ENCODE measurements at regions not wholly inside any gene's neighbourhood (a gene's known extent, or its start where the extent isn't known, plus 50 kb on each side); places are given as distances from the start of the nearest gene placed in this dataset.

DNA sequence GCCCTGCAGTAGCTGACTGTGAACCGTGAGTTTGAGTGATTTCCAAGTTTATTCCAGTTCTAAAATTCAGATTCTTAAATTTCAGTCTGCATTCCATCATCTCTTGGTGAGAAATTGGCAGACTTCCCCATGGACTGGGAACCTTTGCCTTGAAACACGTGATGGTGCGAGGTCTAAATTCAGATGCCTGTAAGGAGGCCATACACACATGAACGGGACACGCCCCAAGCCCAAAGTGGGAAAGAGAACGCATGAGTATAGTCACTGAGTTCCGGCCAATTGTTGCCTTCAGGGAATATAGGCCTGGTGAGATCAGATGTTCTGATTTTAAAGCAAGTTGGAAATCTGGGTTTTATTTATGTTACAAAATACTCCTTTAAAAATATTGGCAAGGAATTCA is 1084.4 kb upstream of the WWC1 start:
- no peak overlapping the region for H3K9ac ChIP-seq
- WGBS, 2 experiments (ENCODE audit: low coverage in 1 of 2, low lambda C conversion rate in 2 of 2, missing lambda C conversion rate in 2 of 2): 2 to 5% methylated on average over 7 of the region's 7 CpGs
- no peaks in the 10 kb centered on the region for H3K4me1 ChIP-seq (ENCODE audit: insufficient read depth)
- in situ Hi-C loops (cut with MboI): no loop called here
- DNase-seq: no peak
- no peaks in the 10 kb centered on the region for H3F3A ChIP-seq (ENCODE audit: insufficient read depth)
- H3K4me2 ChIP-seq (ENCODE audit: unreplicated experiment): no peak overlapping the region
- H3K9me3 ChIP-seq (ENCODE audit: low read depth): no peaks in the 10 kb centered on the region
- H3K36me3 ChIP-seq (ENCODE audit: low read depth): no peaks in the 10 kb centered on the region
- no peaks in the 10 kb centered on the region for H4K20me1 ChIP-seq (ENCODE audit: insufficient read depth)
- no peak overlapping the region for H2AFZ ChIP-seq
- H3K79me2 ChIP-seq (ENCODE audit: insufficient read depth): no peaks in the 10 kb centered on the region
- H3K27me3 ChIP-seq (replicated peaks; ENCODE audit: insufficient read depth): no peaks in the 10 kb centered on the region
- no peak overlapping the region for H3K4me3 ChIP-seq
- H3K9me2 ChIP-seq (ENCODE audit: insufficient read depth): no peaks in the 10 kb centered on the region
- TF ChIP-seq EZH2phosphoT487 (IDR thresholded peaks at IDR 0.05; ENCODE audit: insufficient read depth, low read depth) (no peak), EZH2 (IDR thresholded peaks at IDR 0.05; ENCODE audit: insufficient read depth, poor library complexity, severe bottlenecking) (no peak)
- no peak overlapping the region for H3K27ac ChIP-seq

DNA sequence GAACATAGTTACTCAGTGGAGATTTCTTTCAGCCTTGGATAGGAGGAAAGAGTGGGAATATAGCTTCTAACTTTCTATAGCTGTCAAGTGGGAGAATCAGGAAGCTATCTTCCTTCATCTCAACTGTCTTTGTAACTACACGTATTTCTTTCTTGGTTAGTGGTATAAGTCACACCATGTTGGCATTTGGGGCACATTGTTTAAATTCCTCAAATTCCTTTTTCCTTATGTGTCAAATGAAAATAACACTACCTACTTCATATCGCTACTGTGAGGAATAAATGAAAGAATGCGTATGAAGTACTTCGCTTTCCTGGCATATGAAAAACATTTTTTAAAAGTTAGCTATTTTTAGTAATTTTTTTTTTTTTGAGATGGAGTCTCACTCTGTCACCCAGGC is 1082.5 kb upstream of the WWC1 start:
- H3K9ac ChIP-seq: no peak overlapping the region
- 43 to 53% methylated on average over 4 of the region's 4 CpGs for WGBS, 2 experiments (ENCODE audit: low coverage in 1 of 2, low lambda C conversion rate in 2 of 2, missing lambda C conversion rate in 2 of 2)
- no peaks in the 10 kb centered on the region for H3F3A ChIP-seq (ENCODE audit: insufficient read depth)
- no peaks in the 10 kb centered on the region for H3K79me2 ChIP-seq (ENCODE audit: insufficient read depth)
- DNase-seq: no peak
- in situ Hi-C loops (cut with MboI): no loop called here
- no peaks in the 10 kb centered on the region for H3K9me3 ChIP-seq (ENCODE audit: low read depth)
- no peak for TF ChIP-seq EZH2 (IDR thresholded peaks at IDR 0.05; ENCODE audit: insufficient read depth, poor library complexity, severe bottlenecking)
- no peak for TF ChIP-seq EZH2phosphoT487 (IDR thresholded peaks at IDR 0.05; ENCODE audit: insufficient read depth, low read depth)
- H4K20me1 ChIP-seq (ENCODE audit: insufficient read depth): no peaks in the 10 kb centered on the region
- no peak overlapping the region for H2AFZ ChIP-seq
- H3K4me1 ChIP-seq (ENCODE audit: insufficient read depth): no peaks in the 10 kb centered on the region
- H3K4me3 ChIP-seq: no peak overlapping the region
- H3K36me3 ChIP-seq (ENCODE audit: low read depth): no peaks in the 10 kb centered on the region
- H3K27me3 ChIP-seq (replicated peaks; ENCODE audit: insufficient read depth): no peaks in the 10 kb centered on the region
- no peaks in the 10 kb centered on the region for H3K9me2 ChIP-seq (ENCODE audit: insufficient read depth)
- H3K27ac ChIP-seq: no peak overlapping the region
- H3K4me2 ChIP-seq (ENCODE audit: unreplicated experiment): no peak overlapping the region

DNA sequence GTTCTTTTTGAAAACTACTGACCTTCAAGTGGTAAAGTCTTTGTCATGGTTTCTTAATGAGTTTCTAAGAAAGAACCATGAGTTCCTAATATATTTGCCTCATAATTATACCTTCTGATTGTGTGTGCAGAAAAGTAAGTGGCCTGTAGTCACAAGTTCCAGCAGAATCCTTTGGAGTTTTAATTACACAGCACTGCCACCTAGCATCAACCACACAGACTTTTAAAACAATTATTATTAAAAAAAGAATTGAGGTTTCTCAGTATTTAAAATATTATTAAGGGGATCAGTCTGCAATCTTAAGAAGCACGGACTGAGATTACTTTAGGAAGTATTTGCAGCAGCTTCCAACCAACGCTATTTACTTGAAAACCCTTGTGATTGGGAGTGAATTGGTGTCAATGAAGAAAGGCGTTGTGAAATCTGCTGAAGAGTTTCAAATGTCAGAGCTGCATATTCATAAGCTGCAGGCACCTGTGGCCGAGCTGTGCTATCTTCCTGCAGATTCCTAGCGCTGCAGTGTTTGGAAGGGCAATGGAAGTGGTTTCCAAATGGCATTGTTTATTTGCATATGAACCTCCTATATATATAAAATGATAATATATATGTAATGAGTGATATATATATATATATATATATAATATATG is 1074.2 kb upstream of the WWC1 start:
- Histone ChIP-seq H3K27ac (no peak overlapping the region), H3K4me3 (no peak overlapping the region), H3K9me2 (ENCODE audit: insufficient read depth) (no peaks in the 10 kb centered on the region), H3K79me2 (ENCODE audit: insufficient read depth) (no peaks in the 10 kb centered on the region), H3K9ac (no peak overlapping the region), H4K20me1 (ENCODE audit: insufficient read depth) (no peaks in the 10 kb centered on the region), H3K27me3 (replicated peaks; ENCODE audit: insufficient read depth) (no peaks in the 10 kb centered on the region), H3K4me1 (ENCODE audit: insufficient read depth) (no peaks in the 10 kb centered on the region), H3K36me3 (ENCODE audit: low read depth) (no peaks in the 10 kb centered on the region), H3K4me2 (ENCODE audit: unreplicated experiment) (no peak overlapping the region), H3F3A (ENCODE audit: insufficient read depth) (no peaks in the 10 kb centered on the region), H3K9me3 (ENCODE audit: low read depth) (no peaks in the 10 kb centered on the region), H2AFZ (no peak overlapping the region)
- no peak for TF ChIP-seq EZH2phosphoT487 (IDR thresholded peaks at IDR 0.05; ENCODE audit: insufficient read depth, low read depth)
- no peak for TF ChIP-seq EZH2 (IDR thresholded peaks at IDR 0.05; ENCODE audit: insufficient read depth, poor library complexity, severe bottlenecking)
- WGBS, 2 experiments (ENCODE audit: low coverage in 1 of 2, low lambda C conversion rate in 2 of 2, missing lambda C conversion rate in 2 of 2): 6 to 8% methylated on average over 5 of the region's 5 CpGs
- in situ Hi-C loops (cut with MboI): no loop called here
- DNase-seq: no peak

DNA sequence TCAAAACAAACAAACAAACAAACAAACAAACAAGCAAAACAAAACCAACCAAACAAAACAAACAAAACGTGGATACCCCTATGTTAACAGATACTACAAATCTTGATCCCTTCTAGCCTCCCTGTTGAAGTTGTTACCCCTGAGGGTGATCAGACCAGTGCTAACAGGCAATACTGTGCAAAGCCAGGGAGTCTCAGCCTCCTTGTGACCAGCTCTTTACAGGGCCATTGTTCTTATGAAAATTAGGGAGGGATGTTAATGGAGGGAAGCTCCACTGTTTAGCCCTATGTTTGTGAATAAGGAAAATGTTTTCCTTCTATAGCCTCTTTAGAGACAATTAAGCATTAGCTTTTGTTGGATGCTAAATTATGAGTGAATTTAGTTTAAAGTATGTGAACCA is 1072.1 kb upstream of the WWC1 start:
- Histone ChIP-seq H3K4me1 (ENCODE audit: insufficient read depth) (no peaks in the 10 kb centered on the region), H3K9me3 (ENCODE audit: low read depth) (no peaks in the 10 kb centered on the region), H3K36me3 (ENCODE audit: low read depth) (no peaks in the 10 kb centered on the region), H2AFZ (no peak overlapping the region), H3K79me2 (ENCODE audit: insufficient read depth) (no peaks in the 10 kb centered on the region), H3K4me3 (no peak overlapping the region), H3F3A (ENCODE audit: insufficient read depth) (no peaks in the 10 kb centered on the region), H4K20me1 (ENCODE audit: insufficient read depth) (no peaks in the 10 kb centered on the region), H3K9me2 (ENCODE audit: insufficient read depth) (no peaks in the 10 kb centered on the region), H3K4me2 (ENCODE audit: unreplicated experiment) (no peak overlapping the region), H3K27ac (no peak overlapping the region), H3K9ac (no peak overlapping the region), H3K27me3 (replicated peaks; ENCODE audit: insufficient read depth) (no peaks in the 10 kb centered on the region)
- WGBS, 2 experiments (ENCODE audit: low coverage in 1 of 2, low lambda C conversion rate in 2 of 2, missing lambda C conversion rate in 2 of 2): 0% methylated on average over 1 of the region's 1 CpG
- TF ChIP-seq EZH2phosphoT487 (IDR thresholded peaks at IDR 0.05; ENCODE audit: insufficient read depth, low read depth) (no peak), EZH2 (IDR thresholded peaks at IDR 0.05; ENCODE audit: insufficient read depth, poor library complexity, severe bottlenecking) (no peak)
- DNase-seq: no peak
- in situ Hi-C loops (cut with MboI): no loop called here

DNA sequence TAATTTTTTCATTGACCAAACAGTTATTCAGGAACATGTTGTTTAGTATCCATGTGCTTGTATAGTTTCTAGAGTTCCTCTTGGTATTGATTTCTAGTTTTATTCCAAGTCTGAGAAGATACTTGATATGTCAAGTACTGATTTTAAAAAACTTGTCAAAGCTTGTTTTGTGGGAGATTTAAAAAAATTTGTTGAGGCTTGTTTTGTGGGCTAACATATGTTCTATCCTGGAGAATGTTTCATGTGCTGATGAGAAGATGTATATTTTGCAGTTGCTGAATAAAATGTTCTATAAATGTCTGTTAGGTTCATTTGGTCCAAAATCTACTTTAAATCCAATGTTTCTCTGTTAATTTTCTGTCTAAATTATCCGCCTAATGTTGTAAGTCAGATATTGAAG is 1065.1 kb upstream of the WWC1 start:
- Histone ChIP-seq H3K4me1 (ENCODE audit: insufficient read depth) (no peaks in the 10 kb centered on the region), H3K36me3 (ENCODE audit: low read depth) (no peaks in the 10 kb centered on the region), H3K9ac (no peak overlapping the region), H3K9me3 (ENCODE audit: low read depth) (peaks cover 5% of the 10 kb centered on the region), H3K9me2 (ENCODE audit: insufficient read depth) (no peaks in the 10 kb centered on the region), H2AFZ (no peak overlapping the region), H3K27ac (no peak overlapping the region), H3K4me2 (ENCODE audit: unreplicated experiment) (no peak overlapping the region), H3F3A (ENCODE audit: insufficient read depth) (no peaks in the 10 kb centered on the region), H3K79me2 (ENCODE audit: insufficient read depth) (no peaks in the 10 kb centered on the region), H4K20me1 (ENCODE audit: insufficient read depth) (no peaks in the 10 kb centered on the region), H3K27me3 (replicated peaks; ENCODE audit: insufficient read depth) (no peaks in the 10 kb centered on the region), H3K4me3 (no peak overlapping the region)
- WGBS, 2 experiments (ENCODE audit: low coverage in 1 of 2, low lambda C conversion rate in 2 of 2, missing lambda C conversion rate in 2 of 2): 53 to 55% methylated on average over 1 of the region's 1 CpG
- TF ChIP-seq EZH2 (IDR thresholded peaks at IDR 0.05; ENCODE audit: insufficient read depth, poor library complexity, severe bottlenecking) (no peak), EZH2phosphoT487 (IDR thresholded peaks at IDR 0.05; ENCODE audit: insufficient read depth, low read depth) (no peak)
- in situ Hi-C loops (cut with MboI): no loop called here
- DNase-seq: no peak
